Sigmoid colon (tissue), 4 donors: ENCODE measurements at regions not wholly inside any gene's neighbourhood (a gene's known extent, or its start where the extent isn't known, plus 50 kb on each side); places are given as distances from the start of the nearest gene placed in this dataset.

ENCODE experiments used
- CTCF ChIP-seq, 4 experiments: fragments of 450-650 bp in 3 of 4; fragments of 200-600 bp in 1 of 4; IDR thresholded peaks; one replicate each; pipeline ENCODE4 v1.5.1; 2016 to 2019; ENCODE audit warnings: antibody characterized with exemption in 4 of 4, mild to moderate bottlenecking in 3 of 4, moderate library complexity in 2 of 4
- EP300 ChIP-seq, 4 donors: sonication (generic); formaldehyde crosslinking; IDR thresholded peaks; one replicate each; pipeline ENCODE4 v1.6.1; 2017; ENCODE audit warnings: antibody characterized with exemption in 4 of 4
- POLR2A ChIP-seq, 2 donors: fragments of 450-650 bp; IDR thresholded peaks; one replicate each; pipeline ENCODE4 v1.6.1; 2016; ENCODE audit warnings: antibody characterized with exemption in 2 of 2, mild to moderate bottlenecking in 2 of 2, moderate library complexity in 2 of 2

DNA sequence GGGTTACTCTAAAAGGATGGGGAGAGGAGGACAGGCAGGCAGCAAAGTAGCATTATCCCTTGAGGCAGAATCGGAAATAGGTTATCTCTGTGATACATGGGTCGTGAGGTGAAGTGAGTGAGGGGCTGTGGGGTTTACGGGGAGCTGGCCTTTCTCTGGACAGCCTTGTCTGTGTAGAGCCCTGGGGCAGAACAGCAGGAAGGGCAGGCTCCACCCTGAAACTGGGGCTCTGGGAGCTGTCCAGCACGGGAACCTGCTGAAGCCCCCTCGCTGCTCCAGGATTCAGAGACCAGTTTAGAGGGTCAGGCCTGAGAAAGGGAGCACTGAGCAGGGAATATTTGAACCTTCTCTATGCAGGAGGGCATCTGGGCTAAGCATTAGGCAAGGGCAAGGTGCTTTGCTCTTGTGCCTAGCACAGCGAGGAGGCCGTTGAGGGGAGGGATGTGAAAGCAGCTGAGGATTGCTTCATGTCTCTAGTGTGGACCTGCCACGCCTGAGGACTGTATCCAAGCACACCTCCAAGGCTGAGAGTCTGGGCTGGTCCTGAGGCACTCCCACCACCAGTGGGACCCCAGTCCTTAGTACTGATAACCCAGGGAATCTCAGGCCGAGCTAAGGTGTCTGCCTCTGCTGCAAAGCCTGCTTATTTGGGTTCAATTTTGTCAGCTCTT, 55.8 kb downstream of the NAV1 start:
- TF ChIP-seq CTCF (IDR thresholded peaks at IDR 0.05) = no peak
- TF ChIP-seq POLR2A (IDR thresholded peaks at IDR 0.05) = no peak
- no peak for TF ChIP-seq EP300 (IDR thresholded peaks at IDR 0.05)
